Endometrial microvascular endothelial cells (primary cell): ENCODE measurements at regions not wholly inside any gene's neighbourhood (a gene's known extent, or its start where the extent isn't known, plus 50 kb on each side); places are given as distances from the start of the nearest gene placed in this dataset.
"Not testable (repeated sequence)": the region's sequence is repeated elsewhere in the genome, so short reads cannot be mapped to it uniquely, and the experiment has no call there.

Source experiments
- in situ Hi-C: cut with HindIII; loops from 2 replicates; pipeline ENCODE4 v1.10.0; 2017; ENCODE audit warnings: low sequenced_read_pairs, low pct_unique_long_range_greater_than_20kb; ENCODE audit errors: inconsistent ontology term

DNA sequence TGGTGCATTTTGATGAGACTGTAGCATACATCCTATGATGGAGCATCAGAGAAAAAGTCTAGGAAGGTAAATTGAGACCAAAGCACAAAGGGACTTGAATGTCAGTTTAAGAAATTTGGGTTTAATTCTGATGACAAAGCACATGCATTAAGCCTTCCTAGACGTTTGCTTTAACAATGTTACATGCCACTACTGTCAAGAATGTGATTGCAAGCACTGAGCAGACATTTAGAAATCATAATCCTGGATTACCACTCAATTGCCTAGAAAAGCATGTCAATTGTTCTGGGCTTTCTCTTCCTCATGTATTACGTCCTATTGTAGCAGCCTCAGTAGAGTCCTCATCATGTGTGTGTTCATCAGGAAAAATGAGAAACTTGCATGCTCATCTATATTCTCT lies 117.1 kb downstream of the ZNF281 start:
- in situ Hi-C loops: no loop called here

DNA sequence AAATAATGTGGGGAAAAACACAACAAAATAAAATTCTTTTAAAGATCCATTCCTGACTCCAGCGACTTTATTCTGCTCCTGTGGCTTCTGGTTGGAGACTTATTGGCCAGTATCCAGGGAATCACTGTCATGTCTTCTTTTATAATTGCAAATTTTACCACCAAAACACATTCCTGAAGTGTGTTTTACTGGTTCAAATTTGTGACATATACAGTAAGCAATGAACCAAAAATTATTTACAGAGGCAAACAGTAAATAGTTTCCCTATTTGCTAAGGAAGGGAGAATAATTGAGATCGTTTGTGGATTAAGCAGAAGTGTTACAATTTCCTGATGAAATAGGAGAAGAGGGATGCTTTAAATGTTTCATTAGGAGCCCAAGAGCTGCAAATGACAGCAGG lies 118.7 kb downstream of the ZNF281 start:
- in situ Hi-C loops: no loop called here

DNA sequence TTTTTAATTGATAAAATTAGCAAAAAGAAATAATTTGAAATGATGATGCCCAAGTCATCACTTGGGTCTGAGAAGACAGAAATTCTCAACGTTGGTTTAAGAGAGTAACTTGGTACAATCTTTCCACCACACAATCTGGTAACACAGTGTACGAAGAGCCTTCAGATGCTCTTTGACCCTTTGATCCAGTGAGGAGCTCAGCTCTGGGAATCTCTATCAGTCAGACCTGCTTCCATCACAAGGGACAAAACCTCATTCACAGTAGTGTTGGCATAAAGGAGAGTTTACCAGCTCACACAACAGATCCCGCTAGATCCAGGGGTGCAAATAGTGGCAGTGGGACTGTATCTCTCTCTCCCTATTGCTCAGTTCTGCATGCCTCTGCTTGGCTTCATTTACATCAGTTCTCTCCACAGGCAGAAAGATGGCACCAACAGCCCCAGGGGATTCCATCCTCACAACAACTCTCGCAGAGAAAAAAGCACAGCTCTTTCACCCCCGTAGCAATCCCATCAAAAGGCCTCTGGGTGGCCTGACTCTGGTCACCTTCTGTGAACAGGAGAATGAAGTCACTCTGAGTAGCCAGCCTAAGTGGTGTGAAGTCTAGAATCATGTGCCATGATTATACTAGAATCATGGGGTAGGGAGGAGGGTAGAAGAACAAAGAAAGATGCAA lies 119.7 kb downstream of the ZNF281 start:
- in situ Hi-C loops: no loop called here

DNA sequence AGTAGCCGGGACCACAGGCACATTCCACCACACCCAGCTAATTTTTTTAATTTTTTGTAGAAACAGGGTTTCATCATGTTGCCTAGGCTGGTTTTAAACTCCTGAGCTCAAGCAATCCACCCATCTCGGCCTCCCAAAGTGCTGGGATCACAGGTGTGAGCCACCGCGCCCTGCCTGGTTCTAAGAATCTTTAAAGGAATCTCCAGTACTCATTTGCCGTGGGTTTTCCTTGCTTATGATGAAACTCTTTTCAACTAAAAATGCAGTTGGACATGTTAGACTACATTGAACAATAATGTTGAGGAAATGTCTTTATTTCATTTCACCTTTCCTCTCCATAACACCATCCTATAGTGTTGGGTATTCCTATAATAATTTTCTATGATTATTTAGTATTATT lies 121.6 kb downstream of the ZNF281 start:
- in situ Hi-C loops: no loop called here

DNA sequence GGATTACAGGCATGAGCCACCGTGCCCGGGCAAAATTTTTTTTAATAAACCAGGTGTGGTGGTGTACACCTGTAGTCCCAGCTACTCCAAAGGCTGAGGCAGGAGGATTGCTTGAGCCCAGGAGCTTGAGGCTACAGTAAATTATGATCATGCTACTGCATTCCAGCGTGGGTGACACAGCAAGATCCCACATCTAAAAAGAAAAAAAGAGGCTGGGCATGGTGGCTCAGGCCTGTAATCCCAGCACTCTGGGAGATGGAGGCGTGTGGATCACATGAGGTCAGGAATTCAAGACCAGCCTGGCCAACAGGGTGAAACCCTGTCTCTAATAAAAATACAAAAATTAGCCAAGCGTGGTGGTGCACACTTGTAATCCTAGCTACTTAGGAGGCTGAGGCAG lies 125.6 kb downstream of the ZNF281 start:
- in situ Hi-C loops: not testable (repeated sequence)

DNA sequence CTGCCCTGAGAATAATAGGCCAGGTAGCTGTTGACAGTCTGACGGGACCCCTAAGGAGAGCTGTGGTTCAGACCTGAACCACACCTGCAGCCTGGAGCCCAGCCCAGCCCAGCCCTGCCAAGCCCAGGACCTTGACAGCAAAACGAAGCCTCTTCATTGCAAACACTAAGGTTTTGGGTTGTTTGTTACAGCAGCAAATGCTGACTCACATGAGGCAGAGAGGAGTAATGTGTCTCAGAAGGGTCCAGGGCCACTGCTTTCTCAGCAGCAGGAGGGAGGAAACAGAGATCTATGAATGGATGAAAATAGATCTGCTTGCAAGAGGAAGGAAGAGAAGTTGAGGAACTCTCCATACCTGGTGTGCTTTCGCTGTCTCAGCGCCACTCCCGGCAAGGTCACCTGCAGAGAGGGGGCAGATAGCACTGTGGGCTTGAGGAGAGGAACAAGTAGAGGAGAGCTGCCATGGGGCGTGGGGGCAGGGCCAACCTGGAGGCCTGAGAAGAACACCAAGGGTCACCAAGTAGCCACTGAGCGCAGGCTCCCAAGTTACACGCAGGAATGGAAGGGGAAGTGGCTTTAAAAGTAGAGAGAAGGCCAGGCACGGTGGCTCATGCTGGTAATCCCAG lies 127.2 kb downstream of the ZNF281 start:
- in situ Hi-C loops: no loop called here

DNA sequence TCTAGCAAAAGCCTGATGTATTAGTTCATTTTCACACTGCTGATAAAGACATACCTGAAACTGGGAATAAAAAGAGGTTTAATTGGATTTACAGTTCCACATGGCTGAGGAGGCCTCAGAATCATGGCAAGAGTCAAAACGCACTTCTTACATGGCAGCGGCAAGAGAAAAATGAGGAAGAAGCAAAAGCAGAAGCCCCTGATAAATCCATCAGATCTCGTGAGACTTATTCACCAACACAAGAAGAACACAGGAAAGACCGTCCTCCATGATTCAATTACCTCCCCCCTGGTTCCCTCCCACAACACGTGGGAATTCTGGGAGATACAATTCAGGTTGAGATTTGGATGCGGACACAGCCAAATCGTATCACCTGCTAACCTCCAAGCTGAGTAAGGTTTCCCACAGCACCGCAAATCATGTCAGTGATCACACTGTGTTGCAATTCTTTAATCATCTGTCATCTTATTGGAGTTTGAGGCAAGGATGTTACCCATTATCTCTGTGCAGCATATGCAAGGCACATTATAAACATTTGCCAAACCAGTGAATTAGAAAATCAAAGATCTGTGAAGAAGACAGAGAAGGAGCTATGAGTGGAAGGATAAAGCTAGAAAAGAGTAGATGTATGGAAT lies 128.5 kb downstream of the ZNF281 start:
- in situ Hi-C loops: no loop called here

DNA sequence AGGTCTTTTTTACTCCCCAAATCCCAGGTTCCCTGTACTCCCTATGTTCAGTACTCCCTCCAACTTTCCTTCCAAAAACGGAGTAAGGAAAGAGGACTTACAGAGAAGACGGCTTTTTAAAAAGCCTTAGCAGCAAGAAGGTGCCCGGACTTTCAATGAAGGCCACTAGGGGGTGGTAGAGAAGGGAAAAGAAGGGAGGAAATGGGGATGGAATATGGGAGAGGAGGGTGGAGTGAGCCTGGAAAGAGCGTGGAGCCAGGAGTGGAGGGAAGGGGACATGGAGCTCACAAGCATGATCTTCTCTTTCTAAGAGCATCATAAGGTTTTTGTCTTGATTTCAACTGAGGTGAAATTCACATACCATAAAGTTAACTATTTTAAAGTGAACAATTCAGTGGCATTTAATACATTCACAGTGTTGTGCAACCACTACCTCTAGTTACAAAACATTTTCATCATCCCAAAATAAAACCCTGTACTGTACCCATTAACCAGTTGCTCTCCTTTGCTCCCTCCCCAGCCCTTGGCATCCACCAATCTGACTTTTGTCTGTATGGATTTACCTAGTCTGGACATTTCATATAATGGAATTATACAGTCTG lies 129.9 kb downstream of the ZNF281 start:
- in situ Hi-C loops: no loop called here

DNA sequence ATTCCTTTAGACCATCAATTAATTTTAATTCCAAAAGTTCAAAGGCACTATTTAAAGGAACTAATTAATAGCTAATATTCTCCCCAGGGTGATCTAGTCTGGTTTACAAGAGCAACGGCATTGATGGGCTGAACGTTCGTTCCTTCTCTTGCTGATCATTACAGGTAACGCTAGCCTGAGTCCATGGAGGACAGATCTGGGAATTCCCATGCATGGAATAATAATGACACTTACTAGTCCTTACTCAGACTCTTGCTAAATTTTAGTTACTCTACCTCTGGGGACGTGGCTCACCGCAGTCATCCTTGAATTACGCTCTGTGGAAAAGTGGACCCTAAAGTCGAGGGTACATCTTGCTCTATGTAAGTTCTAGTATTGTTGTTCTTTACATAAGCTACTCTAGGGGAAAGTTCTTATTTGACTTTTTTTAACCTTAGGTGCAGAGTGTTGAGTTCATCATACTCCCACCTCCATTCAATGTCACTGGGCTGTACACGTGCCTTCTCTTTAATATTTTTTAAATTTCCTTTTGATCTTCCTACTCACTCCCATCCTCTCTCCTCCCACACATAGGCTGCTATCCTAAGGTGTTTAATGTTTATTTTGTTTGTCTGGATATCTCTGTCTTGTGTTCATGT lies 133.9 kb downstream of the ZNF281 start:
- in situ Hi-C loops: no loop called here

DNA sequence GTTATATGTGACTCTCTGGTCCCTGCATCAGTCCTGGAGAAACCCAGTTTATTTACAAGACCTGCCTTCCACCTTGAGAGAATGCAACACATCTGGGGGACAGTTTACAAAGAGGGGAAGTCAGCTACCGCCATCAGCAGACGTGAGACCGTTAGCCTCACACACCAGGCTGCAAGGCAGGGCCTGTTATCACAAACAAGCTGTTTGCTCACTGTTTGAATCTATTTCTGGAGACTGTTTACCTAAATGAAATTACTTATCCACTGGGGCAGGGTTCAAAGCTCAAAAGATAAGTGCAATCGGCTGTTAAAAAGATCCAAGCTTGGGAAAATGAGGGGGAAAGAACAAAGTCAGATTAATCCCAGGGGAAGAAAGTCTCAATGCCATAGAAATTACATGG lies 134.4 kb downstream of the ZNF281 start:
- in situ Hi-C loops: no loop called here

DNA sequence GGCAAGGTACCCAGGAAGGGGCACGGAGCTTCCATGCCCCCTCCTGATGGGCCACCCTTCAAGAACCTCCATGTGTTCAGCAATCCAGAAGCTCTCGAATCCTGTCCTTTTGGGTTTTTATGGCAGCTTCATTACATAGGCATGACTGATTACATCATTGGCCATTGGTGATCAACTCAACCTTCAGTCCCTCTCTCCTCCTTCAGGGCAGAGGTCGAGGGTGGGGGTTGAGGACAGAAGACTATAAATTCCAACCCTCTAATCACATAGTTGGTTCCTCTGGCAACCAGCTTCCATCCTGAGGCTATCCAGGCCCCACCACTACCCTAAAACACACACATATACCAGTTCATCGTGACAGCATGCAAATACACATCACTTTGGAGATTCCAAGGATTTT lies 135.7 kb downstream of the ZNF281 start:
- in situ Hi-C loops: no loop called here

DNA sequence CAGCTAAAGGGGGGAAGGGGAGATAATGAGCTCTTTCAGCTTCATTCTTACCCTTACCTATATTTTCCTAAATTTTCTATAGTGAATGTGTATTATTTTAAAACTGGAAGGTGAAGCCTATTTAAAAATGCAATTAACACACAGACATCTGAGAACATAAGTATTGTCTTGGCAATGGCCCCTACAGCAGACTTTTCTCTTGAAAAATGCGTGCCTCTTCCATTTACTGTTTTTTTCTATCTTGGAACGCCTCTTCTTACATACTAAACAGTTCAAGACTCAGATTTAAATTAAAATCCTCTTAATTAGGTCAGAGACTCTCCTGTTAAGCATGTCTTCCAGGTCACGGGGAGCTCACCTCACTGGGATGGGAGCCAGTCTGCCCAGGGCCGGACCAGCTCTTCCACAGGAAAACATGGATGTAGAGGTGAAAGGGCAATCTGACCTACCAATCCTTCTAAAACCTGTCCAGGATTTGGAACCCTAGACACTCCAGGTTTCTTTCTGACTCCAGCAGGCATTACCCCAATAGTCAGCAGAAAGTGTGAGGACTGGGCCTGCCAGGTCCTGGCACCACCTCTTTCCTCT lies 137.3 kb downstream of the ZNF281 start:
- in situ Hi-C loops: no loop called here

DNA sequence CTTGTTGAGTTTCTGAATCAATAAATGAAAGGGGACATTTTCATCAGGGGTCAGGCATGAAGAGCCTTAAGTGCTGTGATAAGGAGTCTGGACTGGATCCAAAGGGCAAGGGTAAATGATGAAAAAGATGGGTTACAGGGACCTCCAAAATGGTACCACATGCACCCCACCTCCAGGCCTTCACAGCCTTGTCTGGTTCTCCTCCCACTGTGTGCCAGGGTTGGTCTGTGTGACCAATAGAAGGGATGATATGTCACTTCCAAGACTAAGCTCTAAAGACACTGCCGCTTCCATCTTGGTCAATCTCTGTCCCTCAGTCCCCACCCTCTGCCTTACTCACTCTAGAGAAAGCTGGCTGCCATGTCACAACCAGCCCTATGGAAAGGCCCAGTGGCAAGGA lies 140.6 kb downstream of the ZNF281 start:
- in situ Hi-C loops: no loop called here

DNA sequence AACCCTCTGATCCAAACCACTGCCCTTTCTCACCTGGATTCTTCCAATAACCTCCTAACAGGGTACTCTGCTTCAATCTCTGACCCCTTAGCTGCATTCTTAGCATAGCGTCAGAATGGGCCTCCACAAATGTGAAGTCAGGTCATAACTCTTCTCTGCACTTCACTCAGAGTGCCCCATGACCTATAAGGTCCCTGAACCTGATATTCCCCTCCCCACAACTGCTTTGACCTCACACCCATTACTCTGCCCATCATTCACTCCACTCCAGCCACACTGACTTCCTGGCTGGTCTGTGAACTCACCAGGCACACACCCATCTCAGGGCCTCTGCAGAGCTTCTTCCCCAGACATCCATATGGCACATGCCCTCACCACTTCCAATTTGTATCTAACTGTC lies 141.9 kb downstream of the ZNF281 start:
- in situ Hi-C loops: no loop called here

DNA sequence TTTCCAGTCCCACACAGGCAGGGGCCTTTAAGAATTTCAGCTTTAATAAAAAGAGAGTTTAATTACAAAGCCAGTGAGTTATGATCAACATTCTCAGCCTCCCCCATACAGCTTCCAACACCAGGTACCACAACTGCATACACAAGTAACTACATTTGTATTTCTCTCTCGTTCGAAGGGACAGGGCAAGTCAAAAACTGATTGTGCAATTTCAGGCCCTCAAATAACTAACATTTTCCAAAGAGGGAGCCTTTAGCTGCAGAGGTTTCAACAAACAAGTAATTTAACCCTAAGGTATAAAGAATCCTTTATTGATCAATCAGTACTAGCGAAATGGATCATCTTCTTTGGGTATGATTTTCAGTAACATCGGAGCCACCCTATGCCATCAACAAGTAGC lies 142.4 kb downstream of the ZNF281 start:
- in situ Hi-C loops: no loop called here

DNA sequence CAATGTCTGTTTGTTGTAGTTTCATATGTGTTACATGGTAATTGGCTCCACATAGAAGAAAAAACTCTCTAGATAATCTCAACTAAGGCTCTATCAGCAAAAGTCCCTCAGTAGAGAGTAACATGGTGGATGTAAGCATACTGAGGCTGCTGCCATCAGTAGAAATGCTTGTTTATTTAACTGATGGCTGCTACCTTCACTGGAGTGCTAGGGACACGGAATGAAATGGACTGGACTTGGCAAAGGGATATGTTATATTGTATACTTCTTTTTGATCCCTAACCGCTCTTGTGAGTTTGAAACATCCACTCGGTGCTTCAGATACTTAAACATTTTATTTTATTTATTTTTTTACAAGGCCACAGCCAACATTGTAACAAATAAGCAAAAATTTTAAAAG lies 143.0 kb downstream of the ZNF281 start:
- in situ Hi-C loops: no loop called here

DNA sequence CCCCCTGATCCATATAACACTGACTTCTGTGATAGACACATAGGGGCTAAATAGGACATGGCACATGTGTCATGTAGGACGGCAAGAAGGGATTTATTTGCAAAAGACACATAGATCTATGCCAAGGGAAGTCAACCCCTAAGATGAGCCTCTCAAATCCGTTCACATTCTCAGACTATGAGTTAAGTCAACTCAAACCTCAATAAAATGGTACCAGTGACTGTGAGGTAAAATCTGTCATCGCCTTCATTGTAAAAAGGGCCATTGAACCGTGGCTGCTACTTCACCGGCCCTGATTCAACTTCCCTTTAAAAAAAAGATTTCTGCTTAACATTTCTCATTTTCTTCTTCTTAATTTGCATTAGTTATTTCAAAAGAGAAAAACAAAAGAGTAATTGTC lies 144.0 kb downstream of the ZNF281 start:
- in situ Hi-C loops: no loop called here

DNA sequence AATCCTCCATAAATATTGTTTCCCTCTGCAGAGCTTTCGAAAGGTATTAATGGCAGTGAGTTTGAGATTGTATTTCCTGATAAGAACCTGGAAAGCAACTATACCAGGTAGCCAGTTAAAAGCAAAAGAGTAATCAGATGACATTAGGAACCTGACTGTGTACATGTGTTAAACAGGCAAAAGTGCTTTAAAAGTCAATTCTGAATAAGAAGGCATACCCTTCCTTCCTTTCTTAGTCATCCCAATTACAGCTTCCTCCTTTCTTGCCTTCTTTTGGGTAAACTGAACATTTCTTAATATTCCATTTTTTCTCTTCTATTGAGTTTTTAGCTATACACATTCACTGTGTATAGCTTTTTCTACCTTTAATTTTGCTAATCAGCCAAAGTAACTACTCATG lies 144.7 kb downstream of the ZNF281 start:
- in situ Hi-C loops: no loop called here

DNA sequence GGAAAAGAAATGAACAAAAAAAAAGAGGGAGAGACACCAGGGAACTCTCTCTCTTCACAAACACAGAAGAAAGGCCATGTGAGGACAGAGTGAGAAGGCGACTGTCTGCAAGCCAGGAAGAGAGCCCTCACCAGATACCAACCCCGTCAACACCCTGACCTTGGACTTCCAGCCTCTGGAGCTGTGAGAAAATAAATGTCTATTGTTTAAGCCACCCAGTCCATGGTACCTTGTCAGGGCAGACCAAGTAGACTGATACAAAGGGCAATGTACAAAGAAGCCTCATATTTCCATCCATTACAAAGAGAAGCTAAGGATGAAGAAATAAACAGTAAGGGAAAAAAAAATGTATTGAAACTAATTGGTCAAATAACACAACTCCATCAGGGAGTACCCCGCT lies 146.6 kb downstream of the ZNF281 start:
- in situ Hi-C loops: no loop called here
